MCF 10A (cell line): ENCODE measurements at regions not wholly inside any gene's neighbourhood (a gene's known extent, or its start where the extent isn't known, plus 50 kb on each side); places are given as distances from the start of the nearest gene placed in this dataset.

ENCODE experiments used
- BruUV-seq: library from RNA; stranded (reverse); fragments of 400-500 nt; replicated peaks from 2 replicates; lab custom pipeline; 2021; lab: Mats Ljungman, UMichigan
- CTCF ChIA-PET: fragments of 300-600 bp; sonication (Branson Sonifier 250); formaldehyde crosslinking; extraction: SDS; loops from one replicate; lab custom pipeline; 2021; ENCODE audit warnings: antibody characterized with exemption, inconsistent platforms; lab: Yijun Ruan, JAX
- POLR2A ChIA-PET: fragments of 300-600, 350-650 bp; sonication (Branson Sonifier 250); formaldehyde crosslinking; extraction: SDS; loops from one replicate; lab custom pipeline; 2020; ENCODE audit warnings: antibody characterized with exemption, inconsistent platforms; lab: Yijun Ruan, JAX
- DNase-seq: peaks from one replicate; pipeline ENCODE4 v3.0.0-alpha.2; 2018; ENCODE audit not compliant: unreplicated experiment
- H3K27ac Mint-ChIP-seq: one replicate; pipeline ENCODE4 v1.8.0; 2022; ENCODE audit warnings: mild to moderate bottlenecking, low read depth, mixed read lengths; ENCODE audit not compliant: unreplicated experiment
- H3K27me3 Mint-ChIP-seq: one replicate; pipeline ENCODE4 v1.8.0; 2022; ENCODE audit warnings: mixed read lengths; ENCODE audit not compliant: insufficient read depth, unreplicated experiment
- H3K36me3 Mint-ChIP-seq: one replicate; pipeline ENCODE4 v1.8.0; 2022; ENCODE audit warnings: mild to moderate bottlenecking, moderate library complexity, mixed read lengths; ENCODE audit not compliant: insufficient read depth, unreplicated experiment
- H3K4me1 Mint-ChIP-seq: one replicate; pipeline ENCODE4 v1.8.0; 2022; ENCODE audit warnings: mixed read lengths; ENCODE audit not compliant: insufficient read depth, unreplicated experiment
- H3K4me3 Mint-ChIP-seq: one replicate; pipeline ENCODE4 v1.8.0; 2022; ENCODE audit warnings: mild to moderate bottlenecking, moderate library complexity, mixed read lengths; ENCODE audit not compliant: unreplicated experiment
- H3K9me3 Mint-ChIP-seq: one replicate; pipeline ENCODE4 v1.8.0; 2022; ENCODE audit warnings: mixed read lengths; ENCODE audit not compliant: unreplicated experiment
- intact Hi-C: fragments of 100-400 bp; cut with micrococcal nuclease; formaldehyde crosslinking; loops from 2 replicates; pipeline ENCODE4 v1.14.1; 2022
- TF ChIP-seq, protein P1 (sequence below): fragments of 200-600 bp; IDR thresholded peaks from one replicate; pipeline ENCODE4 v1.8.0; 2022; ENCODE audit warnings: antibody characterized with exemption, mild to moderate bottlenecking; ENCODE audit not compliant: unreplicated experiment

DNA sequence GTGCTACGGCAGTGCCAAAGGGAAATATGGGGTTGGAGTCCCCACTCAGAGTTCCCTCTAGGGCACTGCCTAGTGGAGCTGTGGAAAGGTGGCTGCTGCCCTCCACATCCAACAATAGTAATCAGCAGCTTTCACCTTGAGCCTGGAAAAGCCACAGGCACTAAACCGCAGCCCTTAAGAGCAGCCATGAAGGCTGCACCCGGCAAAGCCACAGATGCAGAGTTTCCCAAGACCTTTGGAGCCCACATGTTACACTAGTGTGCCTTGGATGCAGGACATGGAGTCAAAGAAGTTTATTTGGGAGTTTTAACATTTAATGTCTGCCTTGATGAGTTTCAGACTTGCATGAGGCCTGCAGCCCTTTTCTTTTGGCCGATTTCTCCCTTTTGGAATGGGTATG lies 91.4 kb upstream of the HSF2 start:
- no peak for DNase-seq
- no peak overlapping the region for H3K27ac Mint-ChIP-seq
- intact Hi-C loops: no loop called here
- POLR2A ChIA-PET: no interaction called here
- H3K4me3 Mint-ChIP-seq: no peak overlapping the region
- CTCF ChIA-PET: interaction anchor here (0.6 kb wide), 1 partner anchor 1131 kb away, joined by 3 read pairs; no protein-coding TSS in a partner anchor
- H3K4me1 Mint-ChIP-seq: no peaks in the 10 kb centered on the region
- no TSS peak for BruUV-seq
- H3K9me3 Mint-ChIP-seq: peaks cover 17% of the 10 kb centered on the region
- TF ChIP-seq, protein P1, sequence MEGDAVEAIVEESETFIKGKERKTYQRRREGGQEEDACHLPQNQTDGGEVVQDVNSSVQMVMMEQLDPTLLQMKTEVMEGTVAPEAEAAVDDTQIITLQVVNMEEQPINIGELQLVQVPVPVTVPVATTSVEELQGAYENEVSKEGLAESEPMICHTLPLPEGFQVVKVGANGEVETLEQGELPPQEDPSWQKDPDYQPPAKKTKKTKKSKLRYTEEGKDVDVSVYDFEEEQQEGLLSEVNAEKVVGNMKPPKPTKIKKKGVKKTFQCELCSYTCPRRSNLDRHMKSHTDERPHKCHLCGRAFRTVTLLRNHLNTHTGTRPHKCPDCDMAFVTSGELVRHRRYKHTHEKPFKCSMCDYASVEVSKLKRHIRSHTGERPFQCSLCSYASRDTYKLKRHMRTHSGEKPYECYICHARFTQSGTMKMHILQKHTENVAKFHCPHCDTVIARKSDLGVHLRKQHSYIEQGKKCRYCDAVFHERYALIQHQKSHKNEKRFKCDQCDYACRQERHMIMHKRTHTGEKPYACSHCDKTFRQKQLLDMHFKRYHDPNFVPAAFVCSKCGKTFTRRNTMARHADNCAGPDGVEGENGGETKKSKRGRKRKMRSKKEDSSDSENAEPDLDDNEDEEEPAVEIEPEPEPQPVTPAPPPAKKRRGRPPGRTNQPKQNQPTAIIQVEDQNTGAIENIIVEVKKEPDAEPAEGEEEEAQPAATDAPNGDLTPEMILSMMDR: no peak
- peaks cover 62% of the 10 kb centered on the region for H3K27me3 Mint-ChIP-seq
- H3K36me3 Mint-ChIP-seq: no peaks in the 10 kb centered on the region

DNA sequence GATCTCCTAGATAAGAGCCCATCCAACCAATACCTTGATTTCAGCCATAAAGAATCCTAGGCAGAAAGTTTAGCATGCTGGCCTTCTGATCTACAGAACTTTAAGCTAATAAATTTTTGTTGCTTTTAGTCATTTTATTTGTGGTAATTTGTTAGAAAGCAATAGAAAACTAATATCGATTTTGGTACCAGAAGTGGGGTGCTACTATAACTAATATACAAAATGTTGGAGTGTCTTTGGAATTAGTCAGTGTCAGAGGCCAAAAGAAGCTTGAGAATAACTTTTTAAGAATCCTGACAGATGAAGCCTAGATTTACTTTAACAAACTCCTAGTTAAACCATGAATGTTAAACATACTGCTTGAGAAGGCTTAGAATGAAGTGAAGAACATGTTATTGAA lies 83.6 kb upstream of the HSF2 start:
- Mint-ChIP-seq H3K4me3 (no peak overlapping the region), H3K27me3 (peaks cover 62% of the 10 kb centered on the region), H3K9me3 (peaks cover 14% of the 10 kb centered on the region), H3K36me3 (no peaks in the 10 kb centered on the region), H3K27ac (no peak overlapping the region), H3K4me1 (no peaks in the 10 kb centered on the region)
- TF ChIP-seq, protein P1: no peak
- no peak for DNase-seq
- CTCF ChIA-PET: no interaction called here
- intact Hi-C loops: no loop called here
- no TSS peak for BruUV-seq
- POLR2A ChIA-PET: no interaction called here

GRCh38 chr6:122322824-122323223 lies 76.6 kb upstream of the HSF2 start:
- BruUV-seq: no TSS peak
- peak; percentile 42 for DNase-seq
- TF ChIP-seq, protein P1: no peak
- CTCF ChIA-PET: interaction anchor here (0.6 to 0.7 kb wide), 2 partner anchors 13 to 614 kb away, joined by 3 read pairs; no protein-coding TSS in a partner anchor
- intact Hi-C loops: no loop called here
- H3K9me3 Mint-ChIP-seq: no peaks in the 10 kb centered on the region
- H3K36me3 Mint-ChIP-seq: no peaks in the 10 kb centered on the region
- POLR2A ChIA-PET: interaction anchor here (0.7 kb wide), 1 partner anchor 18 kb away, joined by 3 read pairs; no protein-coding TSS in a partner anchor
- H3K4me3 Mint-ChIP-seq: peak overlapping the region; percentile 66
- H3K27me3 Mint-ChIP-seq: peaks cover 48% of the 10 kb centered on the region
- H3K27ac Mint-ChIP-seq: no peak overlapping the region
- H3K4me1 Mint-ChIP-seq: peaks cover 13% of the 10 kb centered on the region

GRCh38 chr6:122323361-122323760 lies 76.1 kb upstream of the HSF2 start:
- Mint-ChIP-seq H3K27me3 (peaks cover 49% of the 10 kb centered on the region), H3K4me1 (peaks cover 13% of the 10 kb centered on the region), H3K4me3 (peak overlapping the region; percentile 66), H3K9me3 (no peaks in the 10 kb centered on the region), H3K27ac (no peak overlapping the region), H3K36me3 (no peaks in the 10 kb centered on the region)
- ChIA-PET POLR2A (no interaction called here), CTCF (interaction anchor here (0.6 to 0.7 kb wide), 2 partner anchors 13 to 615 kb away, joined by 3 read pairs; no protein-coding TSS in a partner anchor)
- TF ChIP-seq, protein P1: no peak
- no TSS peak for BruUV-seq
- DNase-seq: no peak
- intact Hi-C loops: no loop called here
